ENCODE measurements at regions not wholly inside any gene's neighbourhood (a gene's known extent, or its start where the extent isn't known, plus 50 kb on each side); places are given as distances from the start of the nearest gene placed in this dataset.

DNA sequence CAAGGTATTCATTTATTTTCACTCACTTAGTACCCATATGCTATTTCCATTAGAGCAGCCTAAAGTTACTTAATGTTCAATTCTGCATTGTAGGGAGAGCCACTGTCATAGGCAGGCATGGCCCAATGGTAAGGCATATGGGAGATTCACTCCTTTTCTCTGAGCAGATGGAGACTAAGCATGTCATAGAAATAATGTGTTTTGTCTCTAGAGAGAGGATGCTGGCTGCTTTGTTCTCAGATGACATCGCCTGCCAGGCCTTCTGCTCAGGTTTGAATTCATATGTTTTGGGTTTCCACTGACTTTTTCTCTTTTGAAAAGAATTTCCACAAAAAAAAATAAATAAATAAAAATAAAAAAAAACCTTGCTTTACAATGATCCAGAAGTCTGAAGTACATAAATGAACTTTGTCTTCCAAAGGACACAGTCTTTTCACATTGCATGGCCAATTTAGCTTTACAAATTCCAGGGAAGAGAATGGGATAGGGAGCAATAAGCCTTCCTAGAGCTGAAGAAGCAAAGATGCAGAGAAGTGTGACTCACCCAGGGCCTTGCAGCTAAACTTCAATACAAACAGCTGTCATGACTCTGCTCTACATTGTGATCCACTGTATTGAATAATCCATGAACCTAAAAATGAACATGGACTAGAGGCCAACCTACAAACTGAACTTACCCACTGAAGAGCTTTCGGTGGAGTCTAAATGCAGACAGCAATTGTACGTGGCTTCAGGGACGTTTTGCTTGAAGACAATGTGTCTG is 422.5 kb downstream of the CMPK2 start:
- Mint-ChIP-seq H3K4me1 (no peaks in the 10 kb centered on the region), H3K27ac (no peak overlapping the region), H3K27me3 (ENCODE audit: low read depth in 3 of 3) (peaks cover 0 to 1% (median 0%) of the 10 kb centered on the region in 3 donors), H3K9me3 (peaks cover 0 to 4% (median 1%) of the 10 kb centered on the region in 6 donors), H3K4me3 (no peak overlapping the region), H3K36me3 (no peaks in the 10 kb centered on the region)
- DNase-seq, result no peak

DNA sequence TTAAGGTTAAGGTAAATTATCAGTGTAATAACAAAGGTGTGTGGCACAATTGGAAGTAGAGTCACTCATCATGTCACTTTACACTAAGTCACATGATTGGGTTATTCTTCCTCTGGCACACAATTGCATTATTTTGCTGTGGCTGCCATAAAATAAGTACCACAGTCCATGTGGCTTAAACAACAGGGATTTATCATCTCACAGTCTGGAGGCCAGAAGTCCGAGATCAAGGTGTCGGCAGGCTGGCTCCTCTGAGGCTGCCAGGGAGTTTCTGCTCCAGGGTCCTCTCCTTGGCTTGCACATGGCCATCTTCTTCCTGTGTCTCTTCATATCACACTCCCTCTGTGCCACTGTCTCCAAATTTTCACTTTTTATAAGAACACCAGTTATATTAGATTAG is 421.2 kb downstream of the CMPK2 start:
- Mint-ChIP-seq H3K4me1 (no peaks in the 10 kb centered on the region), H3K27ac (no peak overlapping the region), H3K4me3 (no peak overlapping the region), H3K9me3 (peaks cover 0 to 4% (median 1%) of the 10 kb centered on the region in 6 donors), H3K27me3 (ENCODE audit: low read depth in 3 of 3) (peaks cover 0 to 1% (median 0%) of the 10 kb centered on the region in 3 donors), H3K36me3 (no peaks in the 10 kb centered on the region)
- no peak for DNase-seq

DNA sequence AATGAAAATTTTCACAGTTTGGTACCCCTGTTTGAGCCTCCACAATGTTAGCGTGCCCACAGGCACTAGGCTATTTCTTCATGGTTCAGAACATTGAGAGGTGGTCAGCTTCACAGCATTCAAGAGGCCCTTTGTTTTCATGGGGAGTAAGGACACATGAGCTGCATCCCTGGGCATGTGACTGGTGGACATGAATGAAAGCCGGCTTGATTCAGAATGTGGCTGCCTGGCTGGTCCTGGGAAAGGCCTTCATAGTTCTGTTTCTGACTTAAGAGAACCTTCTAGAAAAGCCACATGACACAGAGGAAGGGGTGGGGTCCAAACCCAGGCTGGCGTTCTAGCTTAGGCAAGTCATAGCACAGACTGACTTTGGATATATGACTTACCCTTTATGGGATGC is 420.6 kb downstream of the CMPK2 start:
- peaks cover 0 to 1% (median 0%) of the 10 kb centered on the region in 3 donors for H3K27me3 Mint-ChIP-seq (ENCODE audit: low read depth in 3 of 3)
- H3K27ac Mint-ChIP-seq, result no peak overlapping the region
- no peak overlapping the region for H3K4me3 Mint-ChIP-seq
- peaks cover 0 to 4% (median 1%) of the 10 kb centered on the region in 6 donors for H3K9me3 Mint-ChIP-seq
- DNase-seq, result no peak
- H3K36me3 Mint-ChIP-seq, result no peaks in the 10 kb centered on the region
- no peaks in the 10 kb centered on the region for H3K4me1 Mint-ChIP-seq

DNA sequence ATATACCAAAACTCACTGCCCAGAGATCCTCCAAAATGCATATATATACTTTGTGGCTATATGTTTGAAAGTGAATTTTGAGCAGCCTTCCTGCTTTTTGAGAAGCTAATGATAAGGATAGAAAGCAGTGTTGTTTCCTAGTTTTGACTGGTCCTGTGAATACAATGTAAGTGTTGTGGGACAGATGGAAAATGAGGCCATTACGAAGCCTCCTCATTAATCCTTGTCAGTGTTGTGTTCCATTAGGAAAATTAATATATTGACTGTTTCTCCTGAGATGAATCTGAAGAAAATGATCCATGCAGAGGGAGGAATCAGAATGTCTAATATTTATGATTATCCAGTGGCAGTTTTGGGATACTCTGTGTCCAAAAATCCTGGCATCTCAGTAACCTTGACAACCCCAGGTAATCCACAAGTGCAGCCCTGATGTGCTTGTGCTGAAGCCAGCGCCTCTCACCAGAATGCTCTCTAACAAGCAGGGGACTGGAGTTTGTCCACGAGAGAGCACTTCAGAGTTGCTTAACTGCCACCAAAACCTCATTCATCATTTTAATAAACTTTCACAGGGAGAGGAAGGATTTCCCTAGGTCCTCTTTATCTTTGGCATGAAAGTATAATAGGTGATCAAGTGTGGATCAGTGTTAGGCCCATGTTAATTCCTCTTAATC is 418.6 kb downstream of the CMPK2 start:
- no peak overlapping the region for H3K27ac Mint-ChIP-seq
- H3K4me3 Mint-ChIP-seq, result no peak overlapping the region
- peaks cover 0 to 1% (median 0%) of the 10 kb centered on the region in 3 donors for H3K27me3 Mint-ChIP-seq (ENCODE audit: low read depth in 3 of 3)
- DNase-seq, result no peak
- H3K36me3 Mint-ChIP-seq, result no peaks in the 10 kb centered on the region
- no peaks in the 10 kb centered on the region for H3K4me1 Mint-ChIP-seq
- peaks cover 0 to 5% (median 2%) of the 10 kb centered on the region in 6 donors for H3K9me3 Mint-ChIP-seq

DNA sequence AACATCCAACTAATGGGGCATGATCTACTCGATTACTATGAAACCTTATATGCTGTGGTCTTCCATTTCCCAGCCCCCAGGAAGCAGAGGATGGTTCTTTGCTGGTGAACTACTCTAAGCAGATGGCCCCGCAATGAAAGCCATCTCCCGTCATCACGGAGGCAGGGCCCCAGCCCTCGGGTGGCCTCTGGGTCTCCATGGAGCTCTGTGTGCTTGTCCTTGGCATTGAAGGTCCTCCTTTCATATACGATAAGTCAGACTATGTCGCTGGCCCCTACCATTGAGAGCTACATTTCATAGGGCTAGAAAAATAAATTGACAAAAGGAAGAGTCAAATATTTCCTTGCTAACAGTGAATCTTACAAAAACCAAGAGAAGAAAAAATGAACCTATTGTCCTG is 416.8 kb downstream of the CMPK2 start:
- Mint-ChIP-seq H3K4me1 (no peaks in the 10 kb centered on the region), H3K27me3 (ENCODE audit: low read depth in 3 of 3) (peaks cover 0 to under 1% (median 0%) of the 10 kb centered on the region in 3 donors), H3K27ac (no peak overlapping the region), H3K36me3 (no peaks in the 10 kb centered on the region), H3K9me3 (peaks cover 0 to 6% (median 3%) of the 10 kb centered on the region in 6 donors), H3K4me3 (no peak overlapping the region)
- DNase-seq, result no peak

DNA sequence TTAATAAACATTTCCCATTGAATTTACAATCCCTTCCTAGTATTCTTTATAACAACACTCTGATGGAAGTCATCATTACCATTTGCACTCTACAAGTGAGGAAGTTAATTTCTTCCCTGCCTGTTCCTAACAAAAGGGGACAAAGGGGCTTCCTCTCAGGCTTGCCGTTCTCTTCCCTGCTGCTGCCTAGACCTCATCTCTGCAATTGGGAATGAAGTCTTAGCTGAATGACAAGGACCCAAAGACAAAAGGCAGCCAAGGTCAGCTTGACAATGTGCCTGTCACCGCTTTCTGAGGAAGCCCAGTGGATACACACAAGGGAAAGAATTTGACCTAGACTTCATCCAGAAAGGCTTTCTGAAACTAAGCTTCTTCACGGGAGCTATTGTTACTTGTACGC is 416.4 kb downstream of the CMPK2 start:
- H3K9me3 Mint-ChIP-seq, result peaks cover 0 to 6% (median 3%) of the 10 kb centered on the region in 6 donors
- no peaks in the 10 kb centered on the region for H3K27me3 Mint-ChIP-seq (ENCODE audit: low read depth in 3 of 3)
- H3K4me3 Mint-ChIP-seq, result no peak overlapping the region
- DNase-seq, result no peak
- H3K36me3 Mint-ChIP-seq, result no peaks in the 10 kb centered on the region
- no peak overlapping the region for H3K27ac Mint-ChIP-seq
- no peaks in the 10 kb centered on the region for H3K4me1 Mint-ChIP-seq

DNA sequence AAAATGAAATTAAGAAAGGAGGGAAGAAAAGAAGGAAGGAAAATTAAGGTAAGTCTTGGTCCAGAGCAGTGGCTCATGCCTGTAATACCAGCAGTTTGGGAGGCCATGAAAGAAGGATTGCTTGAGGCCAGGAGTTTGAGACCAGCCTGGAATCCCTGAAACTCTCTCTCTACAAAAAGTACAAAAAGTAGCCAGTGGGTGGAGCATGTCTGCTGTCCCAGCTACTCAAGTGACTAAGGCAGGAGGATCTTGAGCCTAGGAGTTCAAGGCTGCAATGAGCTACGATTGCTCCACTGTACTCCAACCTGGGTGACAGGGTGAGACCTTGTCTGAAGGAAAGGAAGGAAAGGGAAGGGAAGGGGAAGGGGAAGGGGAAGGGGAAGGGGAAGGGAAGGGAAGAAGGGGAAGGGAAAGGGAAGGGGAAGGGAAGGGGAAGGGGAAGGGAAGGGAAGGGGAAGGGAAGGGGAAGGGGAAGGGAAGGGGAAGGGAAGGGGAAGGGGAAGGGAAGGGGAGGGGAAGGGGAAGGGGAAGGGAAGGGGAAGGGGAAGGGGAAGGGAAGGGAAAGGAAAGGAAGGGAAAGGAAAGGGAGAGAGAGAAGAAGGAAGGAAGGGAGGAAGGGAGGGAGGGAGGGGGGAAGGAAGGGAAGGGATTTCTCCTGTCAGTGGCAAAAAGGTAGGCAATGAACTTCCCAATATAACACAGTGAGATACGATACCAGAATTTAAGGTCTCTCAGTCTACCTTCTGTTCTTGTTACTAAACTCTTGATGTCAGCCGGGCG is 412.8 kb downstream of the CMPK2 start:
- H3K27me3 Mint-ChIP-seq (ENCODE audit: low read depth in 3 of 3), result no peaks in the 10 kb centered on the region
- H3K27ac Mint-ChIP-seq, result no peak overlapping the region
- no peak for DNase-seq
- peaks cover 0 to 20% (median 11%) of the 10 kb centered on the region in 6 donors for H3K9me3 Mint-ChIP-seq
- H3K4me1 Mint-ChIP-seq, result no peaks in the 10 kb centered on the region
- no peaks in the 10 kb centered on the region for H3K36me3 Mint-ChIP-seq
- H3K4me3 Mint-ChIP-seq, result no peak overlapping the region

DNA sequence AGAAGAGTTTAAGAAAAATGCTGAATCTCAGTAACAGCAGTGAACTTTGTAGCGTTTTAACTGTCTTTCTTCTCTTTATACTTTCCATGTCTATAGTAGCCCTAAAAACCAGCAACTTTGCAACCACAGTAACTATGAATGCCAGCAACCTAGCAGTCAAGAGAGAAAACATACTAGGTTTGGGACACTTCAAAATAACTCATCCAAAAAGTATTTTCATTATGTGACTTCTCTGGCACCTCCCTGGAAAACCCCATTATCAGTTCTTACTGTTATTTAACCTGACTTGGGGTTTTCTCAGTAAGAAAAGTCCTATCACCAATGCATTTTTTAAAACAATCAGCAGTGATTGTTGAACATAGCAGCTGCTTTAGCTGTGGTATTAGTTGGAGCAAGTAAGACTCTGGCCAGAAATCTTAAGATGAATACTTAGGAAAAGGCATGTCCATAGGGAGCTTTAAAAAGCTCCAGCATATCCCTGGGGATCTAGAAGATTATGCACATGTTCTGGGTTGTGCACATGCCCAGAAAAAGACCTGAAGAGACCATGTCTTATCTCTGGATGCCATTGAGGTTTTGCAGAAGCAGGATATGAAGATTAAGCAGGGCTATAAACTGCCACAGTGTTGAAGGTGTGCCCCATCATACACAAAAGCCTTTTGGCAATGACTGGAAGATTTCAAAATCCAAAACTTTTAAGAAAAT is 411.3 kb downstream of the CMPK2 start:
- no peak for DNase-seq
- H3K4me3 Mint-ChIP-seq, result no peak overlapping the region
- no peaks in the 10 kb centered on the region for H3K27me3 Mint-ChIP-seq (ENCODE audit: low read depth in 3 of 3)
- no peaks in the 10 kb centered on the region for H3K36me3 Mint-ChIP-seq
- no peaks in the 10 kb centered on the region for H3K4me1 Mint-ChIP-seq
- H3K9me3 Mint-ChIP-seq, result peaks cover 0 to 22% (median 11%) of the 10 kb centered on the region in 6 donors
- no peak overlapping the region for H3K27ac Mint-ChIP-seq

DNA sequence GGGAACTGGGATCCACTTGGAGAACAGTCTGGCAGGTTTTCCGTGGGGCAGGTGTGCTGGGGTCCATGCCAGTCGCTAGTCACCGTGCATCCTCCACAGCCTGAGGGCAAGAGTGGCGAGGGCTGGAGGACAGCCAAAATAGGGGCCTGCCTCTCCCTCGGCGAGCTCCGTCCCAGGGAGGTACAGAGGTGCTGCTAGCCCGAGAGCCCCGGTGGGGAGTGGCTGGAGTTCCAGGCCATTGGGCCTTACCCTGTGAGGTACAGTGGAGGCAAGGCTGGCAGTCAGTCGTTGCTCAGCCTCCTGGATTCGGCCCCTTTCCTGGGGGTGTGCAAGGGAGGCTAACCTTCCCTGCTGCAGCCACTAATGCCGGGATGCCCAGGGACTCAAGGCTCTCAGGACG is 406.6 kb downstream of the CMPK2 start:
- no peak overlapping the region for H3K4me3 Mint-ChIP-seq
- peaks cover 0 to 16% (median 10%) of the 10 kb centered on the region in 6 donors for H3K9me3 Mint-ChIP-seq

DNA sequence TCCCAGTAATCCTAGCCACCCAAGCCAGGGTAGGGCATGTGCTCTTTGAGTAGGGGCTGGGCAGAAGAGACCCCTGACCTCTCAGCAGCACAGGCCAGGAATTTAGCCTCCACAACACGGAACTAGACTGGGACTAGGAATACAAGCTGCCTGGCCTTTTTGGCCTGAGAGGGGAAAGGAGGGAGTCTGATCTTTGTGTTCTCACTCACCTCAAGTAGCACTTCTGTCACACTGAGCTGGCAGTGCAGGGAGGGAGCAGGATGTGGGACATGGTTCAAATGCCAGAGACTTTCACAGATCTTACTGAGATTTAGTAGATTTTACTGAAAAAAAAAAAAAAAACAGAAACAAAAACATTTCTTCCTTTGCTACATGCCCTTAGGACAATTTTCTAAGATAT is 395.2 kb downstream of the CMPK2 start:
- DNase-seq, result no peak
- Mint-ChIP-seq H3K9me3 (peaks cover 0 to 5% (median 0%) of the 10 kb centered on the region in 6 donors), H3K27me3 (ENCODE audit: low read depth in 3 of 3) (peaks cover 0 to 1% (median 0%) of the 10 kb centered on the region in 3 donors), H3K4me1 (no peaks in the 10 kb centered on the region), H3K36me3 (no peaks in the 10 kb centered on the region), H3K27ac (no peak overlapping the region), H3K4me3 (no peak overlapping the region)

More for the DNA sequence above, 406.6 kb downstream of the CMPK2 start:
- Mint-ChIP-seq H3K36me3 (no peaks in the 10 kb centered on the region), H3K4me1 (no peaks in the 10 kb centered on the region), H3K27me3 (ENCODE audit: low read depth in 3 of 3) (no peaks in the 10 kb centered on the region), H3K27ac (no peak overlapping the region)
- no peak for DNase-seq

DNA sequence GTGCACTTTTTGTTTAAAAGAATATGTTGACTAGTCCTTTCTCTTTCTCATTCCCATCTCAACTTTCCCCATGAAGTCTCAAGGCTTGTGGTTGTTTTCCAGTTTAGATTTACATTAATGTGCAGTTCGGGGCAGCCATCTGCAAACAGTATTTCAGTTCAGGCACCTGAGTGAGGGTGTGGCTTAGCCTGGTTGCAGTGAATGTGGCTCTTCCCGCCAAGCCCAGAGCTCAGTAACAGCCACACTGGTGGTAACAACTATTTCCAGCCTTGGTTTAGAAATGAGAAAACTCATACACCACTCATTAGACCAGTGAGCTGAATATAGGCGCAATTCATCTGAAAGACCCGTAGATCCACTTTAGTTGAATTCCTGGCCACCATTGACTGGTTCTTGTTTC is 394.3 kb downstream of the CMPK2 start:
- no peaks in the 10 kb centered on the region for H3K4me1 Mint-ChIP-seq
- peaks cover 0 to 1% (median 0%) of the 10 kb centered on the region in 3 donors for H3K27me3 Mint-ChIP-seq (ENCODE audit: low read depth in 3 of 3)
- H3K9me3 Mint-ChIP-seq, result peaks cover 0 to 3% (median 0%) of the 10 kb centered on the region in 6 donors
- H3K4me3 Mint-ChIP-seq, result no peak overlapping the region
- no peaks in the 10 kb centered on the region for H3K36me3 Mint-ChIP-seq
- H3K27ac Mint-ChIP-seq, result no peak overlapping the region
- DNase-seq, result no peak

DNA sequence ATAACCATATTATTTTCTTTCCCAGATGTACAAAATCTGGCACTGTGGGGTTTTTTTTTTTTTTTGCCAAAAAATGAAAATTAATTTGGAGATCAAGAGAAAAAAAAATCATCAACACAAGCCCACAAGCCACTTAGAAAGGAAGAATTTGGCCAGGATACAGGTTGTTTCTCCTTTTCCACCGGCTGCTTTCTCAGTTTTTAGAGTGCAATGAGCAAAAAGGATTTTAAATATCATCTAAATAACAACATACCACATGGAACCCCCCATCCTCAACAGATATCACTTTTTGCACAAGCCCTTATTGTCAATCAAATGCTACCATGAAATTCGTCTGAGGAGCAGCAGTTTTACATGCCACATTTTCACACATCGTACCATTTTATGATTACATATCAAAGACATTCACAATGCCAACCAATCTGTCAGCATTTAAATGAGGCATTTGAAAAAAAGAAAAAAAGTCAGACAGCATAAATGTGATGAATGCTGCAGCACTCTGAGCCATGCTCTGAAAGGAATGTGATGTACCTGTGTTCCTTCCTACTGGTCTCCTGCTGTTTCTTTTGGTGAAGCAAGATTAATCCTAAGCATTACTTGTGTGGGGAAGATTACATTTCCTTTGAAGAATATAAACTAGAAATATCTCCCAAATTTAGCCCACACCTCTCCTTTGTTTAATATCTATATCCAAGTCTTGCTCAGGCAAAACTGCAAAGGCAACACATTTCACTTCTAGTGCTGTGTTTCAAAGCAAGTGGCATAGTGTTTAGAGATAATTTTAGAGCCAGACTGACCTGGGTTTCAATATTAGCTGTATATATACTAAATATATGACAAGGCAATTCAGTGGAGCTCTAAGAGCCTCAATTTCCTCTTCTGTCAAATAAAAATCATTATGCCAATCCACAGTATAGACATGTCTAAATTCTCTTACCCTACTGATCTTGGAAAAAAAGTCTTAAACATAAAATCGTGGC is 391.3 kb downstream of the CMPK2 start:
- no peak overlapping the region for H3K4me3 Mint-ChIP-seq
- peaks cover 0 to 3% (median 0%) of the 10 kb centered on the region in 3 donors for H3K27me3 Mint-ChIP-seq (ENCODE audit: low read depth in 3 of 3)
- no peaks in the 10 kb centered on the region for H3K4me1 Mint-ChIP-seq
- no peak overlapping the region for H3K27ac Mint-ChIP-seq
- no peaks in the 10 kb centered on the region for H3K36me3 Mint-ChIP-seq
- H3K9me3 Mint-ChIP-seq, result peaks cover 0 to 6% (median under 1%) of the 10 kb centered on the region in 6 donors
- no peak for DNase-seq
